HUES64 (cell line): ENCODE measurements at regions not wholly inside any gene's neighbourhood (a gene's known extent, or its start where the extent isn't known, plus 50 kb on each side); places are given as distances from the start of the nearest gene placed in this dataset.
"Not testable (repeated sequence)": the region's sequence is repeated elsewhere in the genome, so short reads cannot be mapped to it uniquely, and the experiment has no call there.

Source experiments
- H3K27ac ChIP-seq: 2 replicates; pipeline ENCODE4 v1.7.0; 2013; ENCODE audit warnings: low read depth, low read length, inconsistent platforms
- H3K27me3 ChIP-seq: 2 replicates; pipeline ENCODE4 v1.6.1; 2013; ENCODE audit warnings: mild to moderate bottlenecking, low read length; ENCODE audit not compliant: insufficient read depth
- H3K36me3 ChIP-seq: 2 replicates; pipeline ENCODE4 v1.6.1; 2013; ENCODE audit warnings: mild to moderate bottlenecking, low read length; ENCODE audit not compliant: insufficient read depth
- H3K4me1 ChIP-seq: 2 replicates; pipeline ENCODE4 v1.6.1; 2013; ENCODE audit warnings: mild to moderate bottlenecking, low read length, moderate library complexity; ENCODE audit not compliant: insufficient read depth
- H3K4me3 ChIP-seq: 2 replicates; pipeline ENCODE4 v1.5.1; 2013; ENCODE audit warnings: mild to moderate bottlenecking, low read length, moderate library complexity
- H3K9ac ChIP-seq: 2 replicates; pipeline ENCODE4 v1.6.1; 2013; ENCODE audit warnings: mild to moderate bottlenecking, low read depth, low read length
- H3K9me3 ChIP-seq: 2 replicates; pipeline ENCODE4 v1.6.1; 2013; ENCODE audit warnings: low read depth, low read length; ENCODE audit not compliant: insufficient read depth
- WGBS: fragments of 150-250, 120-280 bp; methylation state at CpG from one replicate; pipeline ENCODE4 v1.1.7; 2013; ENCODE audit warnings: missing lambda C conversion rate; 5-methylcytosine and 5-hydroxymethylcytosine counted together

GRCh38 chr6:154938221-154938580 lies 56.9 kb upstream of the TIAM2 start:
- no peaks in the 10 kb centered on the region for H3K27me3 ChIP-seq
- no peak overlapping the region for H3K27ac ChIP-seq
- H3K9ac ChIP-seq, result no peak overlapping the region
- WGBS, result 93% methylated on average over 9 of the region's 9 CpGs
- H3K4me3 ChIP-seq, result no peak overlapping the region
- peaks cover 2% of the 10 kb centered on the region; the same call in 1 of the 2 replicates for H3K4me1 ChIP-seq
- H3K36me3 ChIP-seq, result no peaks in the 10 kb centered on the region
- H3K9me3 ChIP-seq, result no peaks in the 10 kb centered on the region

- H3K9ac ChIP-seq, H3K9me3 ChIP-seq, H3K27me3 ChIP-seq, H3K27ac ChIP-seq, H3K4me3 ChIP-seq, H3K36me3 ChIP-seq, H3K4me1 ChIP-seq: not testable (repeated sequence)
- 96% methylated on average over 15 of the region's 16 CpGs for WGBS
These were observed 56.3 kb upstream of the TIAM2 start for GRCh38 chr6:154938727-154939285.

- Histone ChIP-seq H3K9me3 (no peaks in the 10 kb centered on the region), H3K9ac (no peak overlapping the region), H3K36me3 (no peaks in the 10 kb centered on the region), H3K27ac (no peak overlapping the region), H3K4me1 (no peaks in the 10 kb centered on the region), H3K27me3 (no peaks in the 10 kb centered on the region), H3K4me3 (no peak overlapping the region)
- WGBS, result 100% methylated on average over 2 of the region's 2 CpGs
These were observed 52.3 kb upstream of the TIAM2 start for GRCh38 chr6:154942770-154943169.

GRCh38 chr6:154945271-154945890 lies 49.7 kb upstream of the TIAM2 start:
- no peak overlapping the region for H3K27ac ChIP-seq
- H3K27me3 ChIP-seq, result no peaks in the 10 kb centered on the region
- no peaks in the 10 kb centered on the region for H3K9me3 ChIP-seq
- no peaks in the 10 kb centered on the region for H3K4me1 ChIP-seq
- H3K9ac ChIP-seq, result no peak overlapping the region
- no peak overlapping the region for H3K4me3 ChIP-seq
- WGBS, result 94% methylated on average over 11 of the region's 11 CpGs
- H3K36me3 ChIP-seq, result no peaks in the 10 kb centered on the region
